HG03066 (cell line): ENCODE measurements at regions not wholly inside any gene's neighbourhood (a gene's known extent, or its start where the extent isn't known, plus 50 kb on each side); places are given as distances from the start of the nearest gene placed in this dataset.
A peak's percentile ranks its signal among the peaks of the same experiment; 100 is the strongest.
"Not testable (repeated sequence)": the region's sequence is repeated elsewhere in the genome, so short reads cannot be mapped to it uniquely, and the experiment has no call there.

ENCODE experiments used
- ATAC-seq: cut with Tn5 transposase; IDR thresholded peaks from one replicate; pipeline ENCODE4 v1.9.1; 2021; ENCODE audit warnings: low read depth; ENCODE audit not compliant: unreplicated experiment

DNA sequence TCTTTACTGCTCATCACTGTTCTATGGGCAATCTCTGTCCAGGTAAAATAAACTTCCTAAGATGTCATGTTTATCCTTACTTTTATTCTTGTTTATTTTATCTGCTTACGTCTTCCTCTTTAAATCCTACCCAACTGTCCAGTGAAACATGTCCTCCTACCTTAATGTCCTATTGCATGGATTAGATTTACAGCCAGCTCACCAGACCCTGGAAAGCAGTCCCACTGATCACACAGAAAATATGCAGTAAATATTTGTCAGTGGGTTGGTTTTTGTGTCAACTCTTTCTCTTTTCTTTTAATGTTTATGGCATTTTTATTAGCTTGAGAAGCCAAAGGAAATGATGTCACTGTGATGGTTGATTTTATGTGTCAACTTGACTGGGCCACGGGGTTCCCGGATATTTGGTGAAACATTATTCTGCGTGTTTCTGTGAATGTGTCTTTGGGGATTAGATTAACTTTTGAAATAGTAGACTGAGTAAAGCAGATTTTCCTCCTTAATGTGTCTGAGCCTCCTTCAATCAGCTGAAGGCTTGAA is 258.3 kb downstream of the SRGAP2C start:
- ATAC-seq = no peak

DNA sequence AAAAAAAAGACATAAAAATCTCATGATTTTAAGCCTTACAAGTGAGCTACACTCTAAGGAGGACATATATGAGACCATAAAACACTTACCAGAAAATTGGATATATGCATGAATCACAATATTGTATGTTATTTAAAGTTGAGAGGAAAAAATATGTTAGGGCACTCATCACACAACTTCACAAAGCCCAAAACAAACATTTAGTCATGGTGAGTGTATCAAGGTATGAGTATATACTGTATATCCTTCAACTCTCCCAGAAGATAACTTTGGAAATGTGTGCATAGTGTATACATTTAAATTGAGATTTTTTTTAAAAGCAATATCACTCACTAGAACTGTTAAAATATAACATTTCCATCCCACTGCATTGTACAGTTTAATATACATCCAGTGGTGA is 259.3 kb downstream of the SRGAP2C start:
- no peak for ATAC-seq

DNA sequence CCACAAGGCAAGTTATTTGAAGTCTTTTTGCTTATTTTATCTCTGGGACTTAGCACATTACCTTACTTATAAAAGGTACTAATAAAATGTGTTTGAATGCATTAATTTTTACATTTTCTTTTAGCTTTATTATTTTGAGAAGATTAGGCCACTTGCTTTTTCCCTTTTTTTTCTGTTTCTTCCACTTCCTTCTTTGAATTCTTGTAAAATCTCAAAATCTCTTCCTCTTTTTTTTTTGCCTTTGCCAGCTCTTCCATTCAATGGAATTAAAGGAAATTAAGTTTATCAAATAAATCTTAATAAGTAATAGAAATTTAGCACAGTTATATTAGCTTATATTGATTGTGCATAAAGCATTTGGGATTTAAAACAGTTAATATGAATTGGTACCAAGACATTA is 260.9 kb downstream of the SRGAP2C start:
- no peak for ATAC-seq

DNA sequence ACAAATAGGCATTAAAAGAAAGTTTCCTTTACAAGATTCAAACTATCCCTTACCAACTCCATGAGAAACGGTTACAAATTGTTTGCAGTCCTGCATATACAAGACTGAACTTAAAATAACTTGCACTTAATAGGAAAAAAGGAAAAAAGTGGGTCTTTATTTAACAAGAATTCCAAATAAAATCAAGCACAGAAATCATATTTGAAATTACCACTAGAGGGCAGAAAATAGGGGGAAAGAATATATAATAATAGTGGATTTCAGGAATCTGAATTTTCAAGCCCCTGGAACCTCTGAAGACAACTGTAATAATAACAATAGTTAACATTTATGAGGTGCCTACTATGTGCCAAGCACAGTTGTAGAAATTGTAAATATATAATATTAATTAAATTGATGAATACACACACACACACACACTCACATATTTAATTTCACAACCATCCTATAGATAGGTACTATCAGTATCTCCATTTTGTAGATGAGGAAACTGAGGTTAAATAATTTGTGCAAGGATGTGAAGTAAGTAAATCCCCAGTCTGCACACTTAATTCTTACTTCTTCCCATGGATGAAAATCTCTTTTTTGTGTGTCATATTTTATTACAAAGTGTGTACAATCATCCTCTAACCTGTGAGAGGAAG is 262.6 kb downstream of the SRGAP2C start:
- ATAC-seq = not testable (repeated sequence)

DNA sequence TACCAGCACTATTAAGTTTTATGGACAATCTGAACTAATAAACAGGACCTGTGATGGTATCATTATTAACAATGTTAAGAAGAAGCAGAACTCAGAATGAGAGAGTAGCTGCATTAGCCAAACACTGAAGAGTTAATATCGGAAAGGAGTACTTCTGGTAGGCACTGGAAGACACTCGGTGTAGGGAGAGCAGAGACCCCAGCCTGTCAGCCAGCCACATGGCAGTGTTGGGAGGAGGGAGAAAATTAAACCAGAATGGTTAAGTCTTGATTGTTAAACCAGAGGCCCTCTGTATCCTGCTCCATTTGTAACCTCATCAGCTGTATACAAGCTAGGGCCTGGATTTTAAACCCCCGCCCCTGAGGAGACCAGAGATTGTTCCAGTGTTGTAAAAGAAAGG is 263.3 kb downstream of the SRGAP2C start:
- ATAC-seq = not testable (repeated sequence)

DNA sequence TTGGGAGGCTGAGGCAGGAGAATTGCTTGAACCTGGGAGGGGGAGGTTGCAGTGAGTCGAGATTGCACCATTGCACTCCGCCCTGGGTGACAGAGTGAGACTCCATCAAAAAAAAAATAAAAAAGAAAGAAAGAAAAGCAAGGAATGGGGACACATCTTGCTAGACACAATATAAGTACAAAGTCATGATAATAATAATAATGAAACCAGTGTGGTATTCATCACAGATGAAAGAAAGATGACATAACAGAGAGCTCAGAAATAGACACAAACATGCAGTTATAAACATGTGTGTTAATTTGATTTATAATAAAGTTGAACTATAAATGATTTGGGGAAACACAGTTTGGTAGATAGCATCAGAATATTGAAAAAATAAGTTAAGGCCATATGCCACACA is 264.1 kb downstream of the SRGAP2C start:
- no peak for ATAC-seq

DNA sequence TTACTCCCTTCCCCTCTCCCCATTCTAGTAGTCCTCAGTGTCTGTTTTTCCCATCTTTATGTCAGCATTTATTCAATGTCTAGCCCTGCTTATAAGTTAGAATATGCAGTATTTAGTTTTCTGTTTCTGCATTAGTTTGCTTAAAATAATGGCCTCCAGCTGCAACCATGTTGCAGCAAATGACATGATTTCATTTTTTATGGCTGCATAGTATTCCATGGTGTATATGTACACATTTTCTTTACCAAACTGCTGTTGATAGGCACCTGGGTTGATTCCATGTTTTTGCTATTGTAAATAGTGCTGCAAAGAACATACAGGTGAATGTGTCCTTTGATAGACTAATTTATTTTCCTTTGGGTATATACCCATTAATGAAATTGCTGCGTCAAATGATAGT is 267.7 kb downstream of the SRGAP2C start:
- no peak for ATAC-seq

DNA sequence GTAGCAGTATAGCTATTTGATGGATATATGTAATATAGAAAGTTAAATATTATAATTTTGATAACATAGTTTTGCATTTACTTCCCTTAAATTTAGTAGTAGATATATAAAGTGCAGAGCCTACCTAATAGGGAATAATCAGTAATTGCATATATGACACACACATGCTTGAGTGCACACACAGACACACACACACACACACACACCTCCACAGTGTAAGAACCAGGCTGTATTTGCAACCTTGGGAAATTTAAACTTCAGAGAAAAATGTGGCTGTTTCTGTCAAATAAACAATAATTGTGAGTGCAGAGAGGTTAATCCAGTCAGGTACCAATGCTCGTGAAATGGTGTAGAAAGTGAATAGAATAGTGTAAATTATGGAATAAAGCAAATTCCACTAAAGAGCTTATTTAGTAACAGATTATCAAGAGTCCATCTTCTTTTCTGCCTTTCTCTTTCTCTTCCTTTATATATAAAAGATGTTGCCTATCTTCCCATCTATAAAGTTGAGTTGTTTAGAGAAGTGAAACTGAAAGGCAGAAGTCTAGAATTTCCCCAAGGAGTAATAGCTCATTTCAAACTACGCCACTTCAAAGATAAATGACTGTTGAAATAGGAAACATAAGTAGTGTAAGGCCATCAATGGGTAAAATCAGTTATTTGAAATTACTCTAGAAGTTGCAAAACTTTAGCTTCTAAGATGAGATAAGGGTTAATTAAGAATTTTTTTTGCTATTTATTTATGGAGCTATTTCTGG is 273.7 kb downstream of the SRGAP2C start:
- ATAC-seq = peak; percentile 99

DNA sequence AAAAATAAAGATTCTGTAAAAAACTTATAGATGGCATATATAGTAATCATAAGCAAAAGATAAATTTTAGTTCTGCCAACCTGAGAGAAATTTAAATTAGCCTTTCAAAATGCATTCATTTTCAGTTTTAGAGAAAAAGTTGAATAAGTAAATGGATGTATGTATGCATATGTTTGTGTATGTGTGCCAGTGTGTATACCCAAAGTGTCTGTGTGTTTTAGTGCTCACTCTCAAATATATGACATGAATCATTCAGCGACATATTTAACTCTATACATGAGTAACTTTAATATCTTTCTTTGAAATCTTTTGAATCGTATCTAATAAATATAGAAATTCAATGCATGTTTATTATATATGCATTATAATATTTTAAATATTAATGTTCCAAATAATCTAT is 274.5 kb downstream of the SRGAP2C start:
- ATAC-seq = no peak

DNA sequence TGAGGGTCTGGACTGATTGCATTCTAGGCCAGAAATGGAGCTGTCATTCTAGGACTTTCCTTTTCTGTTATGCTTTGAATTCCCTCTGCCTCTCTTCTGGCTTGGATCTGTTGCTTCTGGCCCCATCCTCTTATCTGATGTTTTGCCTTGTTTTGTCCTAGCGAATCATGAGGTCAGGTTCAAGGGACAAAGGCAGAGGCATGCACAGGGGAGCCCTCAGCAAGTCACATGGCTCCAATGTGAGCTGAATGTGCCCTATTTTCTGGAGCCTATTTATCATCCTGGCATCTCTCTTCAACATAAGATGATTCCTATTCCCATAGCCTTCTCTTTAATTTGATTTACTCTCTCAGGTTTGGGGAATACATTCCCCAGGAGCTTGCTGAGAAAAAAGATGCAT is 284.6 kb downstream of the SRGAP2C start:
- not testable (repeated sequence) for ATAC-seq

DNA sequence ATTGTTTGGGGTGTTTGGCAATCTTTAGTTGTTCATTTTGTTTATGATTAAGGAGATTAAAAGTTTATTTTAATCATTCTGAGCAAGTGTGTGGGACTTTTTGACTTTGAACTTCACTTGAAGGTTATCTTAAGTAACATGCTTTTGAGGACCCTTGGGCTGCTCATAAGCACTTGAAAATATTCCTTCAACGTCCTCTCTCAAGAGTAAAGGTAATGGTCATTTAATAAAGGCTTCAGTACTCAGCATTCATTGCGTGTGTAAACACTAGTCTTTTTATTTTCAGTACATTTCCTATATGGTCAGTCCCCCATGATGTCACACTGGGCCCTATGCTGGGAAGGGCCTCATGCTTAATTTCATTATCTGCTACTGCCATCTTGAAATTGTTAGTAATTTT is 285.6 kb downstream of the SRGAP2C start:
- not testable (repeated sequence) for ATAC-seq

DNA sequence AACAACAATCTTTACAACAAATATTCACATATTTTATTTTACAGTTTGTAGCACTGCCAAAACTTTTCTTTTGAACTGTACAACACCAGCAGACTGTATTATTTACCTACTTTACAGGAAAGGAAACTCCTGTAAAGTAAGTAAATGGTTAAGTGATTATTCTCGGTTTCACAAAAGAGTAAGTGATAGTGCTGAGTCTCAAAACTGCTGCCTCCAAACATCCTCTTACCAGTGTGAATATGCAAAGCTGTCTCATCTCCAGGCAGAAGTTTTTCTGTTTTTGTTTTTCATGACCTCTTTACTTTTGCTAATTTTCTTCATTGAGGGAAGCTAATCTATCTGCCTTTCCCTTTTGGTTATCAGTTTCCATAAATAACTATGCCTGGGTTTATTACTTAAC is 286.7 kb downstream of the SRGAP2C start:
- no peak for ATAC-seq

DNA sequence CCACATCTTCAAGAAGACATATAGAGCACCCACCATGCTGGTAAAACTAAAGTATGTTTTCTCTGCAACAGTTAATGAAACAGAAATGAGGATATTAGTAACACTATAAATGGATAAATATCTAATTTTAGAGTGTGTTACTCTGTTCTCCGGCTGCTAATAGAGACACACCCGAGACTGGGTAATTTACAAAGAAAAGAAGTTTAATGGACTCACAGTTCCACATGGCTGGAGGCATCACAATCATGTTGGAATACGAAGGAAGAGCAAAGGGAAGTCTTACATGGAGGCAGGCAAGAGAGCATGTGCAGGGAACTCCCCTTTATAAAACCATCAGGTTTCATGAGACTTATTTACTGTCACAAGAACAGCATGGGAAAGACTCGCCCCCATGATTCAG is 287.2 kb downstream of the SRGAP2C start:
- ATAC-seq = no peak

DNA sequence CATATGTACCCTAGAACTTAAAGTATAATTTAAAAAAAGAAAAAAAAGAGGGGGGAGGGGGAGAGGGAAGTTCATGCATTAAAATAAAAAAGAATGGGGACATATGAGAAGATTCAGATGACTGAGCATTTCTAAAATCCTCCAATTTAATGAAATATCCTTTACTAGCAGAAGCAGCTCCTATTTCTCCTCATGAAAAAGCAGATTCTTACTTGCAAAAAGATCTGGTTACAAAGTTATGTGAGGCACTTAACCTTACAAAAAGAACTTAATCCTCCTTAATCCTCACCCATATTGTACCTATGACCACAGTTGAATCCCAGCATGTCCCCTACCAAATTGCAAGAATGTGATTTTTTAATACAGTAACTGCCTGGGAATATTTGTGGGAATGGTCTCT is 298.5 kb downstream of the SRGAP2C start:
- ATAC-seq = no peak

DNA sequence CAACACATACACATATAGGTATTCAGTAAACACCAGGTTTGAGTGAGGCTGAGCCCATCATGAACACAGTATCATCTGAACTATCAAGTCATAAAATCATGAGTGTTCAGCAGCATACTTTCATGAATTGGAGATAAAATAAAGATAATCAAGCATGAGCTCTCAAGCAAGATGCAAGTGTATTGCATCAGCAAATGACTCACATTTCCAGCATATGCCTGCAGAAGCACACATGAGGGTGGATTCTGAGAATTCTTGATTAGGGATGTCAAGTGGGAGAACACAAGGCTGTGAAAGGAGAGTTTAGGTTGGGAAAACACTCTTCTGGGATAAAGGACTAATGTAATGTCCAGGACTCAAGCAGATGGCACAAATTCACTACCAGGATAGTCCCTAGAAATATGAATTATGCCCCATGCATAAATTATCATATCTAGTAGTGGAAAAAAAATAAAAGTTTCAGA is 299.2 kb downstream of the SRGAP2C start:
- ATAC-seq = no peak

DNA sequence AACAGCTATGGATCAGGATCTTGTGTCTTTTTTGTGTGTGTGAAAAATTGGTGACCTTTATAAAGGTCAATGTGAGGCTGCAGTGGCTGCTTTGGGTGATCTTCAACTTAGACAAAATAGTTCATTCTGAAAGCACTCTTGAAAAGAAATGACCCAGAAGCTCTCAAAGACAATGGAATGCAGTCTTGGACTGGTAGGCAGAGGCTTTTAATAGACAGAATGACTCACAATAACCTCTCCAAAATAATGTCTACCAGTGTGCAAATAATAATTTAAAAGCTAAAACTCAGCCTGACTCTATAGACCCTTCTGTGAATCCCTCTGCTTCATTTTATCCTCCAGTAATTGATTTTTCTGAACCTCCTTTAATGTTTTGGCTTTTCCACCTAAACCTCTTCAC is 310.0 kb downstream of the SRGAP2C start:
- not testable (repeated sequence) for ATAC-seq

DNA sequence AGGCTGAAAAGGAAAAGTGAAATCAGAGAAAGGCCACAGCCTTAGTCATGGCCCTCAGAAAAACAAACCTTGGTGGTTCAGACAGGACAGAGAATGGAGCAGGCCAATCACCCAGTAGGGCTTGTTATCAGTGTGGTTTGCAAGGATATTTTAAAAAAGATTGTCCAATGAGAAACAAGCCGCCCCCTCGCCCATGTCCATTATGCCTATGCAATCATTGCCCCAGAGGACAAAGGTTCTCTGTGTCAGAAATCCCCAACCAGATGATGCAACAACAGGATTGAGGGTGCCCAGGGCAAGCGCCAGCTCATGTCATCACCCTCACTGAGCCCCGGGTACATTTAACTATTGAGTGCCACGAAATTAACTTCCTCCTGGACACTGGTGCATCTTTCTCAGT is 326.7 kb downstream of the SRGAP2C start:
- not testable (repeated sequence) for ATAC-seq

DNA sequence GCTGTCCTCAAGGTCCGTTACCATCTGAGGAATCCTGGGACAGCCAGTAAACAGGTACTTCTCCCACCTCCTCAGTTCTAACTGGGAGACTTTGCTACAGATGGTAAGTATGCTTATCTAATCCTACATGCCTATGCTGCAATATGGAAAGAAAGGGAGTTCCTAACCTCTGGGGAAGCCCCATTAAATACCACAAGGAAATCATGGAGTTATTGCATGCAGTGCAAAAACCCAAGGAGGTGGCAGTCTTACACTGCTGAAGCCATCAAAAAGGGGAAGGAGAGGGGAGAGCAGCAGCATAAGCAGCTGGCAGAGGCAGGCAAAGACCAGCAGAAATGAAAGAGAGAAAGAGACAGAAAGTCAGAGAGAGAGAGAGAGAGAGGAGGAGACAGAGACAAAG is 327.1 kb downstream of the SRGAP2C start:
- not testable (repeated sequence) for ATAC-seq

DNA sequence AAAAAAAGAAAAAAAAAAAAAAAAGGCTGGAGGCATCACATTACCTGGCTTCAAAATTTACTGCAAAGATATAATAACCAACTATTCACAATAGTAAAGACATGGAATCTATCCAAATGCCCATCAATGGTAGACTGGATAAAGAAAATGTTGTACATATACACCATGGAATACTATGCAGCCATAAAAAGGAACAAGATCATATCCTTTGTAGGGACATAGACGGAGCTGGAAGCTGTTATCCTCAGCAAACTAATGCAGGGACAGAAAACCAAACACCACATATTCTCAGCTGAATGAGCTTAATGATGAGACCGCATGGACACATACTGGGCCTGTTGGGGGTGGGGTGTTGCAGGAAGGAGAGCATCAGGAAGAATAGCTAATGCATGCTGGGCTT is 330.5 kb downstream of the SRGAP2C start:
- ATAC-seq = no peak

DNA sequence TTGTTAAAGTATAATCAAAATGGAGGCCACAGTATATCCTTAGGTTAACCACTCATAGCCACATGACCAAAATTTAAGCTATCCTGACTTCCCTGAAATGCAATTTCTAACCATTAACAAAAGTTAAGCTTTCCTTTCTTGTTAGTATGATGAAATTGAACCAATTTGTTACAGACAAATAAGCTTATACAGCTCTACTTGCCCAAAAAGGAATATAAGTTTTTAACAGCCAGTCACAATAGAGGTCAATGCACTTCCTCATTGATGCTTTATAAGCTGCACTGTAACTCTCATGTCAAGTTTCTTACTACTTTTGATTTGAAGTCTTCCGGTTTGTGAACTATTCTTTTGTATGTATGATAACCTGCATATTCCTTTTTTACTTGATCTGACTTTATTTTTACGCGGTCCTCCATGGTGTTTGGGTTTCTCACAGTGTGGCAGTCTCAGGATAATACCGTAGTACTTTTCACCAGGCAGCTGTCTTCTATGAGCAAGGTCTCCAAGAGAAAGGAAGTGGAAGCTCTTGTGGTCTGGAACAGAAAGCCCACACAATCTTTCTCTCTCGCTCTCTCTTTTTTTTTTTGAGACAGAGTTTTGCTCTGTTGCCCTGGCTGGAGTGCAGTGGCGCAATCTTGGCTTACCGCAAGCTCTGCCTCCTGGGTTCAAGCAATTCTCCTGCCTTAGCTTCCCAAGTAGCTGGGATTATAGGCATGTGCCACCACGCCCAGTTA is 331.6 kb downstream of the SRGAP2C start:
- peak; percentile 77 for ATAC-seq

DNA sequence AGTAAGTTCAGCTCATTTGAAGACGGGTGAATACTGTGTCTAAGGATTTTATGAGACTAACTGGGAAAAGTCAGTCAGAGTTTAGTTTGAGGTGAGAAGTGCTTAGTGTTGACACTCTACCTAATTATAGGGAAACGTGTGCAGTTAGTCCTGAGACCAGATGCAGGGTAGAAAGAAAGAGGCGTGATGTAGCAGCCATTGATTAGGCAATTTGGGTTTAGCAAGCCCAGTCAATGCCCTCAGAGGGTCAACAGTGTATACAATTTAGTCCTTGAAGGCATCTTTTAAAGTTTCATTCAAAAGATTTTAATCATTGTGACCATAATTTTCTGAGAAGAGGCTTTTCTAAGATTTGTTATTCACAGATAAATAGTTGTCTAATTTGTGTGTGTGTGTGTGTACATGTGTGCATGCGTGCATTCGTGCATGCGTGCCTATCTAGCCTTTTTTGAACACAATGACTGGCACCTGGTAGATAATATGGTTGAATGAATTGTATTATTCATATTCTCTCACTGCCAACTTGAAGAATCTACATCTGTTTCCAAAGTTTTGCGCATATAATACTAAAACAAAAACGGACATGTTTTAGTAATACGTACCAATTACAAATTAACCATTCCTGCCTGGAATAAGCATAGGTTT is 332.9 kb downstream of the SRGAP2C start:
- ATAC-seq = no peak
